Esophagus squamous epithelium (tissue), 5 donors: ENCODE measurements at regions not wholly inside any gene's neighbourhood (a gene's known extent, or its start where the extent isn't known, plus 50 kb on each side); places are given as distances from the start of the nearest gene placed in this dataset.

Experiments used
- DNase-seq: peaks from one replicate; lab custom pipeline; 2025; lab: John Stamatoyannopoulos, UW
- H3K27ac ChIP-seq, 4 donors: fragments of 200-600 bp; sonication (generic); one replicate each; pipeline ENCODE4 v1.5.1; 2016 to 2019; ENCODE audit warnings: mild to moderate bottlenecking in 1 of 4
- H3K27me3 ChIP-seq, 4 donors: fragments of 200-600 bp; sonication (generic); 1 replicate in 3 of 4; 2 replicates in 1 of 4; pipeline versions ENCODE4 v1.5.1 to v1.6.0; 2017 to 2021; ENCODE audit warnings: antibody characterized with exemption in 1 of 4
- H3K36me3 ChIP-seq, 3 donors: fragments of 200-600 bp; sonication (generic); one replicate each; pipeline ENCODE4 v1.5.1; 2016 to 2019
- H3K4me1 ChIP-seq, 3 donors: fragments of 200-600 bp; sonication (generic); one replicate each; pipeline ENCODE4 v1.5.1; 2017 to 2019
- H3K4me3 ChIP-seq, 4 donors: fragments of 200-600 bp; sonication (generic); 1 replicate in 3 of 4; 2 replicates in 1 of 4; pipeline ENCODE4 v1.5.1; 2016 to 2019; ENCODE audit warnings: mild to moderate bottlenecking in 2 of 4, moderate library complexity in 1 of 4
- H3K9me3 ChIP-seq, 3 donors: fragments of 200-600 bp; sonication (generic); one replicate each; pipeline ENCODE4 v1.5.1; 2016 to 2019
- CTCF ChIP-seq, 6 experiments: fragments of 450-650 bp in 4 of 6; fragments of 200-600 bp in 2 of 6; sonication (generic) in 2 of 6; IDR thresholded peaks; one replicate each; pipeline ENCODE4 v1.5.1; 2016 to 2019; ENCODE audit warnings: antibody characterized with exemption in 6 of 6, mild to moderate bottlenecking in 4 of 6, moderate library complexity in 4 of 6
- POLR2A ChIP-seq, 4 donors: fragments of 450-650 bp; IDR thresholded peaks; one replicate each; pipeline ENCODE4 v1.6.1; 2017; ENCODE audit warnings: antibody characterized with exemption in 4 of 4, mild to moderate bottlenecking in 4 of 4, moderate library complexity in 3 of 4
- WGBS, 2 donors: methylation state at CpG; one replicate each; pipeline ENCODE4 v1.1.5; 2018; 5-methylcytosine and 5-hydroxymethylcytosine counted together
- intact Hi-C: fragments of 100-400 bp; cut with DNase I; formaldehyde crosslinking; loops from one replicate; pipeline ENCODE4 v1.15.0; 2022
- donor health status: DM: yes; HTN: yes; CAD: no.

GRCh38 chr1:193741228-193741627, 554.8 kb upstream of the B3GALT2 start:
- intact Hi-C loops: no loop called here
- Histone ChIP-seq H3K9me3 (no peaks in the 10 kb centered on the region), H3K27ac (no peak overlapping the region), H3K27me3 (no peaks in the 10 kb centered on the region), H3K4me3 (no peak overlapping the region), H3K4me1 (no peaks in the 10 kb centered on the region), H3K36me3 (no peaks in the 10 kb centered on the region)
- no peak for DNase-seq
- TF ChIP-seq POLR2A (IDR thresholded peaks at IDR 0.05) (no peak), CTCF (IDR thresholded peaks at IDR 0.05) (no peak)
- 52 to 67% methylated on average over 2 of the region's 2 CpGs for WGBS, 2 donors

- 79 to 86% methylated on average over 1 of the region's 1 CpG for WGBS, 2 donors
- DNase-seq: no peak
Measured at GRCh38 chr1:193740762-193741161, 554.3 kb upstream of the B3GALT2 start.

DNA sequence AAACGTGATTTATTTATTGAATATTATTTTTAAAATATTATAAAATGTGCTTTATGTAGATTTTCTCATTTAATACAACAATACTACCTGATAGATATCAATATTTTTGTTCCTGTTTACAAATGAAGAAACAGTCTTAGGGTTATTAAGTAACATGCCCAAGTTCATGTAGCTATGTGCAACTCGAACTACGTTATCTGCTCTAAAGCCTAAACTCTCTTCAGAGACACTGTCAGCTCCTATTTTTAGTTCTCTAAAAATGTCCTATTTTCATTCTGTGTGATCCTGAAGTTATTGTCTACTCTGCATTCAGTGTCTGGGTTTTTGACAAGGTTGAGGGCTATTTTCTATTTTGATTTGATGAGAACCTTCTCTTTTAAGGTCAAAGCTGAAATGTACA, 550.1 kb upstream of the B3GALT2 start:
- Histone ChIP-seq H3K9me3 (no peaks in the 10 kb centered on the region), H3K36me3 (no peaks in the 10 kb centered on the region), H3K4me3 (no peak overlapping the region), H3K27me3 (no peaks in the 10 kb centered on the region), H3K27ac (no peak overlapping the region), H3K4me1 (no peaks in the 10 kb centered on the region)
- 82 to 87% methylated on average over 3 of the region's 3 CpGs for WGBS, 2 donors
- TF ChIP-seq CTCF (IDR thresholded peaks at IDR 0.05) (no peak), POLR2A (IDR thresholded peaks at IDR 0.05) (no peak)
- no peak for DNase-seq
- intact Hi-C loops: no loop called here

More at GRCh38 chr1:193740762-193741161, 554.3 kb upstream of the B3GALT2 start:
- Histone ChIP-seq H3K4me3 (no peak overlapping the region), H3K27me3 (no peaks in the 10 kb centered on the region), H3K27ac (no peak overlapping the region), H3K4me1 (no peaks in the 10 kb centered on the region), H3K36me3 (no peaks in the 10 kb centered on the region), H3K9me3 (no peaks in the 10 kb centered on the region)
- intact Hi-C loops: no loop called here
- TF ChIP-seq POLR2A (IDR thresholded peaks at IDR 0.05) (no peak), CTCF (IDR thresholded peaks at IDR 0.05) (no peak)

DNA sequence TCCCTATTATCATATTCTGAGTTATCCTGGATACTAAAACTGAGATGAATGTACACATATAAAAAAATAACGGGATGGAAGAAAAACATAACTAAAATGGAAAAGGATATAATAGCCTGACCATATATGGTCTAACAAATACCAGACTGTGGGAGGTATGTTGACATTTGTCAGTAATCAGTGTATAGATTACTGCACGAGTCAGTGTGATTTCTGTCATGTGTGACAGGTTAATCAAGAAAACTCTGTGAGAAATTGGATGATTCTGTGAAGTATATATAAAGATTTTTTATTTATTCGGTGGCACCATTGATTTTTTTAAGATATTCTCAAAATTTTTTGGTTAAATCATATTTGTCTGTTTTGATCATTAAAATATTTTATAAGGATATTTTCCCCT, 547.3 kb upstream of the B3GALT2 start:
- Histone ChIP-seq H3K36me3 (no peaks in the 10 kb centered on the region), H3K9me3 (no peaks in the 10 kb centered on the region), H3K27me3 (no peaks in the 10 kb centered on the region), H3K4me1 (no peaks in the 10 kb centered on the region), H3K27ac (no peak overlapping the region), H3K4me3 (no peak overlapping the region)
- intact Hi-C loops: no loop called here
- 59 to 68% methylated on average over 3 of the region's 3 CpGs for WGBS, 2 donors
- no peak for DNase-seq
- no peak for TF ChIP-seq POLR2A (IDR thresholded peaks at IDR 0.05)
- no peak for TF ChIP-seq CTCF (IDR thresholded peaks at IDR 0.05)

- TF ChIP-seq POLR2A (IDR thresholded peaks at IDR 0.05) (no peak), CTCF (IDR thresholded peaks at IDR 0.05) (no peak)
- 64 to 67% methylated on average over 3 of the region's 3 CpGs for WGBS, 2 donors
- Histone ChIP-seq H3K4me1 (no peaks in the 10 kb centered on the region), H3K9me3 (no peaks in the 10 kb centered on the region), H3K27ac (no peak overlapping the region), H3K36me3 (no peaks in the 10 kb centered on the region), H3K4me3 (no peak overlapping the region), H3K27me3 (no peaks in the 10 kb centered on the region)
- intact Hi-C loops: no loop called here
- no peak for DNase-seq
Measured at GRCh38 chr1:193730017-193730416, 543.6 kb upstream of the B3GALT2 start.
